GM19043 (cell line): ENCODE measurements at regions not wholly inside any gene's neighbourhood (a gene's known extent, or its start where the extent isn't known, plus 50 kb on each side); places are given as distances from the start of the nearest gene placed in this dataset.

Experiments used
- ATAC-seq: cut with Tn5 transposase; IDR thresholded peaks from one replicate; pipeline ENCODE4 v1.9.1; 2021; ENCODE audit warnings: low read depth; ENCODE audit not compliant: unreplicated experiment

- ATAC-seq: no peak
Measured at GRCh38 chr2:78417355-78417754, 608.1 kb upstream of the REG3G start.

DNA sequence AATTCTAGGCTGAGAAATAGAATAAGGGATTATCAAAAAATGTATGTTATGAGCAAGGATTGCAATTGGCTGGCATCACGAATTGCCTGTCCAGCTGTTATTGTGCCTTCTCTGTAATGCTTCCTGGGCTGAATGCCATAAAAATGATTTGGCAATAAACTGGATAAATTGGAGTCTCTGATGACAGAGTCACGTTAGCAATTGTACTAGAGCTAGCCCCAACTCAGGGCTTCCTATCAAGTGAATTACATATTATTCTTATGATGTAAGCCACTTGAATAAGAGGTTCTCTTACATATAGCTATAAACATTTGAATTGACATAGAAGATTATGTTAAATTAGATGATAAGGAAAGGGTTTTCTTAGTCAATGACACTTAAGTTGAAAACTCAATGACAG is 607.5 kb upstream of the REG3G start:
- ATAC-seq: no peak

- ATAC-seq: no peak
Measured at GRCh38 chr2:78420132-78420531, 605.4 kb upstream of the REG3G start.

- ATAC-seq: no peak
Measured at GRCh38 chr2:78423631-78424030, 601.9 kb upstream of the REG3G start.

- no peak for ATAC-seq
Measured at GRCh38 chr2:78427170-78427569, 598.3 kb upstream of the REG3G start.

DNA sequence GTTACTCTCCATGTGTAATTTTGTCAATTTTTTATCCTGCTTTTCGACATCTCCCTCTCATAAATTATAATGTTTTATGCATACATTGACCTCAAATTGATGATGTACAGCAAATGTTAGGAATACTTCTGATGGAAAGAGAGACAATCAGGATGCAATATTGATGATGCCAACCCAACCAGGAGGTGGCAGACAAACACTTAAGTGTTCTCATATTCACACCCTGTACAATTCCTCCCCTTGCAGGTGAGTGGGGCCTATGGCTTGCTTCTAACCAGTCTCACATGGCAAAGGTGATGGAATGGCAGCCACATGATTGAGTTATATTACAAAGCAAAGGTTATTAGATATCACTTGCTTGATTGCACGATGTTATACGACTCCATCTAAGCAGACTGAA is 594.3 kb upstream of the REG3G start:
- ATAC-seq: no peak

- no peak for ATAC-seq
Measured at GRCh38 chr2:78439122-78439521, 586.4 kb upstream of the REG3G start.

- ATAC-seq: no peak
Measured at GRCh38 chr2:78455586-78455985, 569.9 kb upstream of the REG3G start.

- no peak for ATAC-seq
Measured at GRCh38 chr2:78457269-78457668, 568.2 kb upstream of the REG3G start.

DNA sequence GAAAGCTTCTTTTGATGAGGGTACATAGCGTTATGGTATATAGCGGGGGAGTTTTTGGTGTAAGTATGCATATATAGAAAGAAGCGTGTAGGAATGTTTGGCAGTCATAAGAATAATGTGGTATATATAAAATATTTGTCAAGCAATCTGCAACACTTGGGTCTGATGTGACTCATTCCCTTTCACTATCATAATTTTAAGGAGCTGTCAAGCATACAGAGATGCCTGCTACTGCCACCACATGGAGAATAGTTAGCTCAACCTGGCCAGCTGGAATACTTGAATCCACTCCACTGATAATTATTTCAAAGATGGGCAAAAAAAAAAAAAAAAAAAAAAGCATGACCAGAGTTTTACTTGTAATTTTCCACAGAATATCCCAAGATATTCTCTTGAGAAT is 559.8 kb upstream of the REG3G start:
- ATAC-seq: no peak

- ATAC-seq: no peak
Measured at GRCh38 chr2:78476619-78477229, 548.8 kb upstream of the REG3G start.

DNA sequence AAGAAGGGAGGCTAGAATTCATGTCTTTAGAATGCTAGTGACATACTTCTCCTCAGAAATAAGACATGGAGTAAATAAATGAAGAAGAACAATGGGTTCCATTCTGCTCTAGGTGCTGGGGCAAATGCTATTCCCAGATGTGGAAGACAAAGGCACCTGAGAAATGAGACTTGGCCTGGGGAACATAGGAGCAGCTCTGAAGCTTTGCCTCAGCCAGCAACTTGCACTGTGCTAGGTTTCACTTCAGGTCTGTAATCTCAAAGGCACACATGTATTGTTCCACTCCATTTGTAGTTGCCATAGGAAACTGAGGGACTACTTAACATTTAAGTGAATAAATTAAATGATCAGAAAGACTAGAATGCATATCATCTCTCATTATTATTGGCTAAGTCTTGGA is 538.9 kb upstream of the REG3G start:
- no peak for ATAC-seq

GRCh38 chr2:78498125-78498524 is 527.4 kb upstream of the REG3G start:
- no peak for ATAC-seq

- ATAC-seq: no peak
Measured at GRCh38 chr2:78506301-78506700, 519.2 kb upstream of the REG3G start.

DNA sequence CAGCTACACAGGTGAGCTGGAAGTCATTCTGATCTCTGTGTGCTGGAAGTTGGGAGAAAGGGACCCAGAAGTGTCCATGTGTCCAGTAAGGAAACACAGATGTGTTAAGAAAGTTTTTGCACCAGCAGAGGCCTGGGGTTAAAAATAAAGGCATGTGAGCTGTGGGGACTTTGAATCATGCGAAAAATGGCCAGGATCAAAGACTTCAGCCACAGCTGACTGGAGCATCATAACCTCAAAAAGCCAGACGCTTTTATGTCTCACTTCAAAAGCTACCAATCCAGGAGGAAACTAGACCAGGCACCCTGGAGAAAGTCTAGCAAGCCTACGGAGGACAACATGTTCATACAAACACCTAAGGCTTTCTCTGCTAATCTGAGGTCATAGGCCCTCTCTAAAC is 503.6 kb upstream of the REG3G start:
- ATAC-seq: no peak

GRCh38 chr2:78532762-78533379 is 492.6 kb upstream of the REG3G start:
- ATAC-seq: no peak

- no peak for ATAC-seq
Measured at GRCh38 chr2:78535395-78535794, 490.1 kb upstream of the REG3G start.

- no peak for ATAC-seq
Measured at GRCh38 chr2:78538322-78538721, 487.2 kb upstream of the REG3G start.

DNA sequence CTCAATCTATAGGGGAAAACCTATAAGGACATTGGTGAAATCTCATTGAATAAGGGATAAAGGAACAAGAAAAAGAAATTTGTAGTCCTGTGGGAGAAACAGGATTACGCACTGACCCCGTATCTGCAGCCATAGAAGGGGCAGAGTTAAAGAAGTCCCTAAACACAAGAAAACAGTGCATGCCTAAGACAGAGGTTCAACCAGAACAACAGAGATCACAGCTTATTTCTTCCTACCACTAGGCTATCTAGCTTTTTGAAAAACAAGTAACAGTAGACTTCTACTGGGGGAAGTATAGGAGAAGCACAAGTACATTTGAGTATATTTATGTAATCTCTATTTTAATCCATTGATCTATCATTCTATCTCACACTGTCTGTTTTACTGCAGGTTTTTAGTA is 485.2 kb upstream of the REG3G start:
- no peak for ATAC-seq

GRCh38 chr2:78541088-78541450 is 484.4 kb upstream of the REG3G start:
- no peak for ATAC-seq

DNA sequence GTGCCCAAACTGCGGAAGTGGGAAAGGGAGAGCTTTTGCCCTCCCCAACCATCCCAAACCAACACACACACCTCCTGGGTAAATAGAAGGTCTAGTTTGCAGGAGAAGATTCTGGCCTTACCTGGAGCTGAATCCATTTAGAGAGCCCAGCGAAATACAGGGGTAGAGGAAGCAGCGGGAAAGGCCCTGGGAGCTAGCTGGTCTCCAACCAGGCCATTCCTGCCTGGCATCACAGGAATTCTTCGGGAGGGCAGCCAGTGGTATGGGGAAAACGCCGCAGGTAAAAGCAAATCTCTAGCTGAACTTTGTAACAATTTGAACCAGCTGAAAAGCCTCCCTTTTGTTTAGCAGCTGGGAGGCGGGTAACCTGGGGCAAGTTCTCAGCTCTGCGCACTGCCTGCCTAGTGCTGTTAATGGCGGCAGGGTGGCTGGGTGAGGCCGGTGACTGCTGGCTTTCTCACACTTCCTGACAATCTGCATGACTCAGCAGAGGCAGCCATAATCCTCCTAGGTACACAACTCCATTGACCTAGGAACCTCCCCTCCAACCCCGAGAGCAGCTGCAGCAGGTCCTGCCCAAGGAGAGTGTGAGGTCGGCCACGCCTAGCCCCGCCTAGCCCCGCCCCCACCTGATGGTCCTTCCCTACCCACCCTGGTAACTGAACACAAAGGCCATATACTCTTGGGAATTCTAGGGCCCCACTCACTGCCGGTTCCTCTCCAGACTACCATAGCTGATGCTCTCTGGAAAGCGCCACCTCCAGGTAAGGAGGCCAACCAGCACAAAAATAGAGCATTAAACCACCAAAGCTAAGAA is 483.8 kb upstream of the REG3G start:
- no peak for ATAC-seq

- ATAC-seq: no peak
Measured at GRCh38 chr2:78546843-78547242, 478.7 kb upstream of the REG3G start.
